ENCODE measurements at regions not wholly inside any gene's neighbourhood (a gene's known extent, or its start where the extent isn't known, plus 50 kb on each side); places are given as distances from the start of the nearest gene placed in this dataset.
A peak's percentile ranks its signal among the peaks of the same experiment; 100 is the strongest.

GRCh38 chr6:165894171-165894825 lies 231.3 kb upstream of the PDE10A start:
- H3K4me3 ChIP-seq: no peak overlapping the region
- H3K36me3 ChIP-seq: no peaks in the 10 kb centered on the region
- DNase-seq: no peak

GRCh38 chr6:165893431-165893830 lies 230.4 kb upstream of the PDE10A start:
- no peak for DNase-seq
- Histone ChIP-seq H3K4me3 (no peak overlapping the region), H3K27ac (no peak overlapping the region), H3K27me3 (0 out of 2 replicates have a peak, but pooled peaks cover 3% of the 10 kb centered on the region), H3K9me3 (replicated peaks) (no peaks in the 10 kb centered on the region), H3K4me1 (no peaks in the 10 kb centered on the region), H3K36me3 (no peaks in the 10 kb centered on the region)

More at GRCh38 chr6:165894171-165894825, 231.3 kb upstream of the PDE10A start:
- Histone ChIP-seq H3K9me3 (replicated peaks) (no peaks in the 10 kb centered on the region), H3K4me1 (no peaks in the 10 kb centered on the region), H3K27ac (no peak overlapping the region), H3K27me3 (0 out of 2 replicates have a peak, but pooled peaks cover 3% of the 10 kb centered on the region)

GRCh38 chr6:165891320-165891719 lies 228.3 kb upstream of the PDE10A start:
- Histone ChIP-seq H3K27ac (no peak overlapping the region), H3K9me3 (replicated peaks) (no peaks in the 10 kb centered on the region), H3K4me1 (no peaks in the 10 kb centered on the region), H3K4me3 (no peak overlapping the region), H3K36me3 (no peaks in the 10 kb centered on the region), H3K27me3 (0 out of 2 replicates have a peak, but pooled peaks cover 3% of the 10 kb centered on the region)
- DNase-seq: no peak

- no peaks in the 10 kb centered on the region for H3K36me3 ChIP-seq
- no peak for DNase-seq
- H3K4me3 ChIP-seq: no peak overlapping the region
- 0 out of 2 replicates have a peak, but pooled peaks cover 3% of the 10 kb centered on the region for H3K27me3 ChIP-seq
- H3K4me1 ChIP-seq: no peaks in the 10 kb centered on the region
- no peak overlapping the region for H3K27ac ChIP-seq
- no peaks in the 10 kb centered on the region for H3K9me3 ChIP-seq (replicated peaks)
These were observed 227.3 kb upstream of the PDE10A start for GRCh38 chr6:165890404-165890735.

- DNase-seq: peak in 1 of 2 experiments; percentile 36
- H3K4me3 ChIP-seq: no peak overlapping the region
- H3K27me3 ChIP-seq: 0 out of 2 replicates have a peak, but pooled peaks cover 3% of the 10 kb centered on the region
- H3K4me1 ChIP-seq: no peaks in the 10 kb centered on the region
- H3K9me3 ChIP-seq (replicated peaks): no peaks in the 10 kb centered on the region
- H3K36me3 ChIP-seq: no peaks in the 10 kb centered on the region
- H3K27ac ChIP-seq: no peak overlapping the region
These were observed 226.8 kb upstream of the PDE10A start for GRCh38 chr6:165889636-165890403.

GRCh38 chr6:165886169-165886568 lies 223.1 kb upstream of the PDE10A start:
- Histone ChIP-seq H3K36me3 (no peaks in the 10 kb centered on the region), H3K4me3 (no peak overlapping the region), H3K27me3 (no peaks in the 10 kb centered on the region), H3K9me3 (replicated peaks) (no peaks in the 10 kb centered on the region), H3K27ac (no peak overlapping the region), H3K4me1 (peaks cover 9% of the 10 kb centered on the region)
- no peak for DNase-seq

- no peaks in the 10 kb centered on the region for H3K36me3 ChIP-seq
- no peaks in the 10 kb centered on the region for H3K27me3 ChIP-seq
- H3K4me3 ChIP-seq: no peak overlapping the region
- DNase-seq: peak; percentile 77 to 87
- no peak overlapping the region for H3K27ac ChIP-seq
- no peaks in the 10 kb centered on the region for H3K9me3 ChIP-seq (replicated peaks)
- peaks cover 9% of the 10 kb centered on the region for H3K4me1 ChIP-seq
These were observed 222.0 kb upstream of the PDE10A start for GRCh38 chr6:165884813-165885765.

- peak; percentile 64 to 70 for DNase-seq
- Histone ChIP-seq H3K4me3 (no peak overlapping the region), H3K27me3 (no peaks in the 10 kb centered on the region), H3K36me3 (no peaks in the 10 kb centered on the region), H3K4me1 (peaks cover 9% of the 10 kb centered on the region), H3K9me3 (replicated peaks) (no peaks in the 10 kb centered on the region), H3K27ac (peak overlapping the region; percentile 12; the same call in 1 of the 2 replicates)
These were observed 221.0 kb upstream of the PDE10A start for GRCh38 chr6:165883851-165884640.

GRCh38 chr6:165881806-165882205 lies 218.8 kb upstream of the PDE10A start:
- no peak overlapping the region for H3K27ac ChIP-seq
- peaks cover 9% of the 10 kb centered on the region for H3K4me1 ChIP-seq
- H3K27me3 ChIP-seq: peaks cover 2% of the 10 kb centered on the region; the same call in 1 of the 2 replicates
- H3K9me3 ChIP-seq (replicated peaks): no peaks in the 10 kb centered on the region
- H3K4me3 ChIP-seq: no peak overlapping the region
- no peaks in the 10 kb centered on the region for H3K36me3 ChIP-seq
- DNase-seq: no peak

GRCh38 chr6:165880686-165881085 lies 217.6 kb upstream of the PDE10A start:
- peaks cover 8% of the 10 kb centered on the region; the same call in 1 of the 2 replicates for H3K27me3 ChIP-seq
- H3K9me3 ChIP-seq (replicated peaks): no peaks in the 10 kb centered on the region
- peaks cover 9% of the 10 kb centered on the region for H3K4me1 ChIP-seq
- no peak overlapping the region for H3K27ac ChIP-seq
- no peak overlapping the region for H3K4me3 ChIP-seq
- DNase-seq: no peak
- H3K36me3 ChIP-seq: no peaks in the 10 kb centered on the region

GRCh38 chr6:165877773-165878172 lies 214.7 kb upstream of the PDE10A start:
- no peaks in the 10 kb centered on the region for H3K9me3 ChIP-seq (replicated peaks)
- no peak overlapping the region for H3K4me3 ChIP-seq
- H3K4me1 ChIP-seq: no peaks in the 10 kb centered on the region
- no peaks in the 10 kb centered on the region for H3K36me3 ChIP-seq
- no peak overlapping the region for H3K27ac ChIP-seq
- no peak for DNase-seq
- H3K27me3 ChIP-seq: peaks cover 12% of the 10 kb centered on the region; the same call in 1 of the 2 replicates

- Histone ChIP-seq H3K27ac (no peak overlapping the region), H3K36me3 (no peaks in the 10 kb centered on the region), H3K9me3 (replicated peaks) (no peaks in the 10 kb centered on the region), H3K4me3 (no peak overlapping the region), H3K27me3 (peaks cover 12% of the 10 kb centered on the region; the same call in 1 of the 2 replicates), H3K4me1 (no peaks in the 10 kb centered on the region)
- no peak for DNase-seq
These were observed 214.2 kb upstream of the PDE10A start for GRCh38 chr6:165877192-165877591.

GRCh38 chr6:165876588-165876987 lies 213.5 kb upstream of the PDE10A start:
- DNase-seq: no peak
- no peaks in the 10 kb centered on the region for H3K36me3 ChIP-seq
- H3K9me3 ChIP-seq (replicated peaks): no peaks in the 10 kb centered on the region
- H3K4me3 ChIP-seq: no peak overlapping the region
- H3K27ac ChIP-seq: no peak overlapping the region
- no peaks in the 10 kb centered on the region for H3K4me1 ChIP-seq
- H3K27me3 ChIP-seq: peaks cover 12% of the 10 kb centered on the region; the same call in 1 of the 2 replicates

- H3K9me3 ChIP-seq (replicated peaks): no peaks in the 10 kb centered on the region
- no peak for DNase-seq
- no peak overlapping the region for H3K27ac ChIP-seq
- H3K4me3 ChIP-seq: no peak overlapping the region
- H3K27me3 ChIP-seq: peaks cover 12% of the 10 kb centered on the region; the same call in 1 of the 2 replicates
- H3K36me3 ChIP-seq: no peaks in the 10 kb centered on the region
- no peaks in the 10 kb centered on the region for H3K4me1 ChIP-seq
These were observed 212.9 kb upstream of the PDE10A start for GRCh38 chr6:165875946-165876345.
